ENCODE measurements at regions not wholly inside any gene's neighbourhood (a gene's known extent, or its start where the extent isn't known, plus 50 kb on each side); places are given as distances from the start of the nearest gene placed in this dataset.

- H3K4me1 Mint-ChIP-seq (ENCODE audit: low read depth): peaks cover 44% of the 10 kb centered on the region
- DNase-seq: no peak
- CTCF ChIA-PET: interaction anchor here (0.5 to 0.7 kb wide), 3 partner anchors 9 to 53 kb away, joined by 3 to 5 read pairs (median 3); no protein-coding TSS in a partner anchor
- H3K27me3 Mint-ChIP-seq (ENCODE audit: low read depth): no peaks in the 10 kb centered on the region
- H3K9me3 Mint-ChIP-seq: no peaks in the 10 kb centered on the region
- H3K4me3 Mint-ChIP-seq: no peak overlapping the region
- no peaks in the 10 kb centered on the region for H3K36me3 Mint-ChIP-seq (ENCODE audit: low read depth)
- intact Hi-C loops (cut with micrococcal nuclease): no loop called here
- H3K27ac Mint-ChIP-seq: no peak overlapping the region
Observed at GRCh38 chr2:136062066-136062837, 55.7 kb downstream of the CXCR4 start.

GRCh38 chr2:136060416-136060815, 57.5 kb downstream of the CXCR4 start:
- H3K36me3 Mint-ChIP-seq (ENCODE audit: low read depth): no peaks in the 10 kb centered on the region
- no peak overlapping the region for H3K27ac Mint-ChIP-seq
- CTCF ChIA-PET: interaction anchor here (0.7 kb wide), 1 partner anchor 9 kb away, joined by 3 read pairs; no protein-coding TSS in a partner anchor
- H3K4me3 Mint-ChIP-seq: no peak overlapping the region
- DNase-seq: no peak
- H3K27me3 Mint-ChIP-seq (ENCODE audit: low read depth): no peaks in the 10 kb centered on the region
- no peaks in the 10 kb centered on the region for H3K9me3 Mint-ChIP-seq
- intact Hi-C loops (cut with micrococcal nuclease): no loop called here
- peaks cover 56% of the 10 kb centered on the region for H3K4me1 Mint-ChIP-seq (ENCODE audit: low read depth)

GRCh38 chr2:136059036-136059472, 58.9 kb downstream of the CXCR4 start:
- Mint-ChIP-seq H3K4me3 (no peak overlapping the region), H3K4me1 (ENCODE audit: low read depth) (peaks cover 59% of the 10 kb centered on the region)
- intact Hi-C loops (cut with micrococcal nuclease): loop anchor here (5.0 to 10.0 kb wide), 2 partner anchors 527 to 1774 kb away; partner anchors contain the start of genes R3HDM1 and ZRANB3

GRCh38 chr2:136058262-136058661, 59.7 kb downstream of the CXCR4 start:
- H3K27me3 Mint-ChIP-seq (ENCODE audit: low read depth): no peaks in the 10 kb centered on the region
- no peaks in the 10 kb centered on the region for H3K36me3 Mint-ChIP-seq (ENCODE audit: low read depth)
- peak overlapping the region; percentile 80 for H3K27ac Mint-ChIP-seq
- CTCF ChIA-PET: interaction anchor here (1.4 to 2.5 kb wide), 2 partner anchors 10 to 326 kb away, joined by 3 to 9 read pairs; no protein-coding TSS in a partner anchor
- H3K4me3 Mint-ChIP-seq: no peak overlapping the region
- no peaks in the 10 kb centered on the region for H3K9me3 Mint-ChIP-seq
- DNase-seq: peak; percentile 19
- peaks cover 62% of the 10 kb centered on the region for H3K4me1 Mint-ChIP-seq (ENCODE audit: low read depth)
- intact Hi-C loops (cut with micrococcal nuclease): loop anchor here (5.0 to 10.0 kb wide), 2 partner anchors 526 to 1773 kb away; partner anchors contain the start of genes R3HDM1 and ZRANB3

More at GRCh38 chr2:136059036-136059472, 58.9 kb downstream of the CXCR4 start:
- H3K36me3 Mint-ChIP-seq (ENCODE audit: low read depth): no peaks in the 10 kb centered on the region
- H3K27ac Mint-ChIP-seq: no peak overlapping the region
- H3K27me3 Mint-ChIP-seq (ENCODE audit: low read depth): no peaks in the 10 kb centered on the region
- DNase-seq: no peak
- H3K9me3 Mint-ChIP-seq: no peaks in the 10 kb centered on the region
- CTCF ChIA-PET: interaction anchor here (0.6 to 2.5 kb wide), 4 partner anchors 10 to 326 kb away, joined by 3 to 9 read pairs (median 3); no protein-coding TSS in a partner anchor

GRCh38 chr2:136057802-136058140, 60.2 kb downstream of the CXCR4 start:
- Mint-ChIP-seq H3K27ac (peak overlapping the region; percentile 80), H3K4me3 (no peak overlapping the region), H3K27me3 (ENCODE audit: low read depth) (no peaks in the 10 kb centered on the region), H3K36me3 (ENCODE audit: low read depth) (no peaks in the 10 kb centered on the region), H3K4me1 (ENCODE audit: low read depth) (peaks cover 64% of the 10 kb centered on the region), H3K9me3 (no peaks in the 10 kb centered on the region)
- CTCF ChIA-PET: interaction anchor here (0.6 to 2.5 kb wide), 8 partner anchors 11 to 327 kb away, joined by 3 to 9 read pairs (median 4); partner anchors contain the start of gene DARS1
- DNase-seq: no peak
- intact Hi-C loops (cut with micrococcal nuclease): loop anchor here (1.0 to 10.0 kb wide), 13 partner anchors 59 to 1773 kb away; partner anchors contain the start of genes MCM6, R3HDM1 and ZRANB3

GRCh38 chr2:136057023-136057801, 60.7 kb downstream of the CXCR4 start:
- H3K9me3 Mint-ChIP-seq: no peaks in the 10 kb centered on the region
- H3K27me3 Mint-ChIP-seq (ENCODE audit: low read depth): no peaks in the 10 kb centered on the region
- H3K27ac Mint-ChIP-seq: peak overlapping the region; percentile 80
- peak overlapping the region; percentile 15 for H3K4me3 Mint-ChIP-seq
- CTCF ChIA-PET: interaction anchor here (0.6 to 2.5 kb wide), 17 partner anchors 10 to 327 kb away, joined by 3 to 9 read pairs (median 3); partner anchors contain the start of gene DARS1
- peaks cover 65% of the 10 kb centered on the region for H3K4me1 Mint-ChIP-seq (ENCODE audit: low read depth)
- intact Hi-C loops (cut with micrococcal nuclease): loop anchor here (1.0 to 10.0 kb wide), 13 partner anchors 59 to 1772 kb away; partner anchors contain the start of genes MCM6, R3HDM1 and ZRANB3
- H3K36me3 Mint-ChIP-seq (ENCODE audit: low read depth): no peaks in the 10 kb centered on the region
- DNase-seq: peak; percentile 66

- DNase-seq: peak; percentile 43
- CTCF ChIA-PET: interaction anchor here (0.6 to 1.8 kb wide), 15 partner anchors 9 to 326 kb away, joined by 3 to 8 read pairs (median 4); no protein-coding TSS in a partner anchor
- Mint-ChIP-seq H3K4me1 (ENCODE audit: low read depth) (peaks cover 74% of the 10 kb centered on the region), H3K36me3 (ENCODE audit: low read depth) (no peaks in the 10 kb centered on the region), H3K4me3 (no peak overlapping the region), H3K27me3 (ENCODE audit: low read depth) (no peaks in the 10 kb centered on the region), H3K9me3 (no peaks in the 10 kb centered on the region), H3K27ac (peak overlapping the region; percentile 80)
- intact Hi-C loops (cut with micrococcal nuclease): loop anchor here (2.0 to 10.0 kb wide), 5 partner anchors 139 to 1771 kb away; partner anchors contain the start of genes MCM6, R3HDM1 and ZRANB3
Observed at GRCh38 chr2:136055929-136056688, 61.8 kb downstream of the CXCR4 start.

GRCh38 chr2:136054856-136055255, 63.1 kb downstream of the CXCR4 start:
- H3K27me3 Mint-ChIP-seq (ENCODE audit: low read depth): no peaks in the 10 kb centered on the region
- DNase-seq: no peak
- no peak overlapping the region for H3K4me3 Mint-ChIP-seq
- no peaks in the 10 kb centered on the region for H3K9me3 Mint-ChIP-seq
- intact Hi-C loops (cut with micrococcal nuclease): loop anchor here (5.0 to 10.0 kb wide), 2 partner anchors 523 to 1770 kb away; partner anchors contain the start of genes R3HDM1 and ZRANB3
- CTCF ChIA-PET: interaction anchor here (1.2 kb wide), 1 partner anchor 184 kb away, joined by 5 read pairs; no protein-coding TSS in a partner anchor
- H3K27ac Mint-ChIP-seq: peak overlapping the region; percentile 26
- no peaks in the 10 kb centered on the region for H3K36me3 Mint-ChIP-seq (ENCODE audit: low read depth)
- peaks cover 85% of the 10 kb centered on the region for H3K4me1 Mint-ChIP-seq (ENCODE audit: low read depth)

- intact Hi-C loops (cut with micrococcal nuclease): loop anchor here (1.0 to 10.0 kb wide), 3 partner anchors 323 to 1768 kb away; partner anchors contain the start of gene RAB3GAP1
- peak; percentile 53 for DNase-seq
- CTCF ChIA-PET: interaction anchor here (0.6 to 1.3 kb wide), 7 partner anchors 10 to 330 kb away, joined by 3 to 5 read pairs (median 3); no protein-coding TSS in a partner anchor
- Mint-ChIP-seq H3K36me3 (ENCODE audit: low read depth) (no peaks in the 10 kb centered on the region), H3K27me3 (ENCODE audit: low read depth) (no peaks in the 10 kb centered on the region), H3K27ac (peak overlapping the region; percentile 96), H3K4me3 (peak overlapping the region; percentile 53), H3K4me1 (ENCODE audit: low read depth) (peaks cover 88% of the 10 kb centered on the region), H3K9me3 (no peaks in the 10 kb centered on the region)
Observed at GRCh38 chr2:136052369-136053362, 65.3 kb downstream of the CXCR4 start.

GRCh38 chr2:136051725-136052048, 66.3 kb upstream of the DARS1 start:
- CTCF ChIA-PET: interaction anchor here (0.6 to 1.0 kb wide), 3 partner anchors 138 to 187 kb away, joined by 3 to 7 read pairs (median 4); no protein-coding TSS in a partner anchor
- peak overlapping the region; percentile 96 for H3K27ac Mint-ChIP-seq
- H3K27me3 Mint-ChIP-seq (ENCODE audit: low read depth): no peaks in the 10 kb centered on the region
- DNase-seq: no peak
- peaks cover 83% of the 10 kb centered on the region for H3K4me1 Mint-ChIP-seq (ENCODE audit: low read depth)
- no peaks in the 10 kb centered on the region for H3K9me3 Mint-ChIP-seq
- peak overlapping the region; percentile 25 for H3K4me3 Mint-ChIP-seq
- intact Hi-C loops (cut with micrococcal nuclease): loop anchor here (1.0 to 10.0 kb wide), 14 partner anchors 46 to 1767 kb away; partner anchors contain the start of genes DARS1 and RAB3GAP1
- H3K36me3 Mint-ChIP-seq (ENCODE audit: low read depth): no peaks in the 10 kb centered on the region

All from activated naive CD4-positive, alpha-beta T cell treated with anti-CD3 and anti-CD28 coated beads for 36 hours (primary cell).